MG63 (cell line): ENCODE measurements at regions not wholly inside any gene's neighbourhood (a gene's known extent, or its start where the extent isn't known, plus 50 kb on each side); places are given as distances from the start of the nearest gene placed in this dataset.
A peak's percentile ranks its signal among the peaks of the same experiment; 100 is the strongest.
"Not testable (repeated sequence)": the region's sequence is repeated elsewhere in the genome, so short reads cannot be mapped to it uniquely, and the experiment has no call there.

Experiments used
- DNase-seq: peaks from one replicate; pipeline ENCODE4 v3.0.0-alpha.2; 2020
- H3K27me3 ChIP-seq: fragments of 250-450 bp; sonication (Bioruptor Pico); 2 replicates; pipeline ENCODE4 v1.5.1; 2020; ENCODE audit warnings: mild to moderate bottlenecking, moderate library complexity
- H3K36me3 ChIP-seq: fragments of 250-450 bp; sonication (Bioruptor Pico); 2 replicates; pipeline ENCODE4 v1.5.1; 2020; ENCODE audit warnings: mild to moderate bottlenecking, moderate library complexity
- H3K4me3 ChIP-seq: fragments of 250-450 bp; sonication (Bioruptor Pico); 2 replicates; pipeline ENCODE4 v1.5.1; 2020; ENCODE audit warnings: mild to moderate bottlenecking, moderate library complexity
- H3K9me3 ChIP-seq: fragments of 250-450 bp; sonication (Bioruptor Pico); 2 replicates; pipeline ENCODE4 v1.5.1; 2020; ENCODE audit warnings: mild to moderate bottlenecking, moderate library complexity

GRCh38 chr5:125452991-125453390, 706.6 kb upstream of the ZNF608 start:
- Histone ChIP-seq H3K4me3 (no peak overlapping the region), H3K36me3 (no peaks in the 10 kb centered on the region), H3K27me3 (no peaks in the 10 kb centered on the region), H3K9me3 (no peaks in the 10 kb centered on the region)
- no peak for DNase-seq

- H3K36me3 ChIP-seq, result no peaks in the 10 kb centered on the region
- no peaks in the 10 kb centered on the region for H3K9me3 ChIP-seq
- no peak for DNase-seq
- H3K27me3 ChIP-seq, result no peaks in the 10 kb centered on the region
- no peak overlapping the region for H3K4me3 ChIP-seq
These were observed 708.6 kb upstream of the ZNF608 start for GRCh38 chr5:125455041-125455440.

- DNase-seq, H3K4me3 ChIP-seq, H3K9me3 ChIP-seq, H3K36me3 ChIP-seq, H3K27me3 ChIP-seq: not testable (repeated sequence)
These were observed 709.6 kb upstream of the ZNF608 start for GRCh38 chr5:125456005-125456404.

DNA sequence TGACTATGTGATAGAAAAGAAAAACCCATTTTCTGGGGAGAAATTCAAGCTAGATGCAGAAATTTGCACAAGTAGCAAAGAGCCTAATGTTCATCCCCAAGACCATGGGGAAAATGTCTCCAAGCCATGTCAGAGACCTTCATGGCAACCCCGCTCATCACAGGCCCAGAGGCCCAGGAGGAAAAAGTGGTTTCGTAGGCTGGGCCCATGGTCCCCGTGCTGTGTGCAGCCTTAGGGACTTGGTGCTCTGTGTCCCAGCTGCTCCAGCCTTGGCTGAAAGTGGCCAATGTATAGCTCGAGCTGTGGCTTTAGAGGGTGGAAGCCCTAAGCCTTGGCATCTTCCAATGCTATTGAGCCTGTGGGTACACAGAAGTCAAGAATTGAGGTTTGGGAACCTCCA, 711.2 kb upstream of the ZNF608 start:
- Histone ChIP-seq H3K4me3 (no peak overlapping the region), H3K36me3 (no peaks in the 10 kb centered on the region)
- no peak for DNase-seq

DNA sequence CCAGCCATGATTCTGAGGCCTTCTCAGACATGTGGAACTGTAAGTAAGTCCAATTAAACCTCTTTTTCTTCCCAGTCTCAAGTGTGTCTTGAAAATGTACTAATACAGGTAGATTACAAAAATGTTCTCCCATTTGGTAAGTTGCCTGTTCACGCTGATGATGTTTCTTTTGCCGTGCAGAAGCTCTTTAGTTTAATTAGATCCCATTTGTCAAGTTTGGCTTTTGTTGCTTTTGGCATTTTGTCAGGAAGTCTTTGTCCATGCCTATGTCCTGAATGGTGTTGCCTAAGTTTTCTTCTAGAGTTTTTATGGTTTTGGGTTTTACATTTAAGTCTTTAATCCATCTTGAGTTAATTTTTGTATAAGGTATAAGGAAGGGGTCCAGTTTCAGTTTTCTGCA, 712.5 kb upstream of the ZNF608 start:
- not testable (repeated sequence) for H3K36me3 ChIP-seq

More for the DNA sequence above, 711.2 kb upstream of the ZNF608 start:
- no peaks in the 10 kb centered on the region for H3K9me3 ChIP-seq
- no peaks in the 10 kb centered on the region for H3K27me3 ChIP-seq

GRCh38 chr5:125461641-125462072, 715.2 kb upstream of the ZNF608 start:
- H3K36me3 ChIP-seq, result no peaks in the 10 kb centered on the region
- H3K4me3 ChIP-seq, result no peak overlapping the region
- no peaks in the 10 kb centered on the region for H3K27me3 ChIP-seq
- no peaks in the 10 kb centered on the region for H3K9me3 ChIP-seq
- DNase-seq, result no peak

More for the DNA sequence above, 712.5 kb upstream of the ZNF608 start:
- not testable (repeated sequence) for H3K27me3 ChIP-seq, H3K9me3 ChIP-seq, H3K4me3 ChIP-seq, DNase-seq

DNA sequence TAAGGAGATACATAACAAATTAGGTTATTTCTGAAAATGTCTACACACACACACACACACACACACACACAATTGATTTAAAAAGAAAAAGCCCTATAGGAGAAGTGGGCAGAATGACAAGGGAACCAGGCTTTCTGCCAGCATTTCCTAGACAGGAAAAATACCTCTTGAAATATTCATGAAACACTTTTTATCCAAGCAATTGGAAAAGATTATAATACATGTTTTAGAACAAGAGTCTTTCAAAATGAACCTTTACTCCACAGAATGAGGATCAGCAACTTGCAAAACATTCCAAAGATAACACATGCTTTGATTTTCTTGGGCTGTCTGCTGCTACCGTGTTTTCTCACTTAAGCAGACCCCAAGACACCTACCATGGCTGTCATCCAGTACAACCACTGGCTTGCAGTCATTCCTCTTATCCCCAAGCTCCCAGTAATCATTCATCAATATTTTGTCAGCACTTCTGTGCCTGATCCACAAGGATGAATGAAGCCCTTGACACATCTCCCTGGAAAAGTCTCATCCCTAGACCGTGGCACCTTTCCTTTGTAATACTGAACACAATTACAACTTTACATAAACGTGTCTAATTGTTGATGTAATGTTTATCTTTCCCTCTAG, 717.1 kb upstream of the ZNF608 start:
- no peaks in the 10 kb centered on the region for H3K36me3 ChIP-seq
- no peaks in the 10 kb centered on the region for H3K27me3 ChIP-seq
- H3K4me3 ChIP-seq, result no peak overlapping the region
- DNase-seq, result peak; percentile 5
- H3K9me3 ChIP-seq, result no peaks in the 10 kb centered on the region

DNA sequence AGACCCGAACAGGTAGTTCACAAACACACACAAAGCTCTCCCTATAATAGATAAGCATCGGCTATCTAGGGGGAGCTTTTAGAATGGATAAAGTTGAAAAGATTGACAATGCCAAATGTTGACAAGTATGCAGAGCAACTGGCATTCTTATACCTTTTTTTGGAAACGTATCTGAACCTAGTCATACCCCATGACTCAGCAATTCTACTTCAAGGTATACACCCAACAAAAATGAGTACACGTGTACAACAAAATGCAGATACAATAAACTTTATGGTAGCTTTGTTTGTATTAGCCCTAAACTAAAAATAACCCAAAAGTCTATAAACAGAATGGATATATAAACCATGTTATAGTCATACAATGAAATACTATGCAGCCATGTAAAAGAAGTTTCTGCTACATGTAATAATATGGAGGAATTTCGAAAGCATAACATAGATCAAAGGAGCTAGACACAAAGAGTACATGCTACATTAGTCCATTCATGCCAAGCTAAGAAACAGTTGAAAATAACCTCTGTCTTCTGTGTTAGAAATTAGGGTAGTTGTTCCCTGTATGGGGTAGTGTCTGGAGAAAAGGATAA, 718.5 kb upstream of the ZNF608 start:
- Histone ChIP-seq H3K36me3 (no peaks in the 10 kb centered on the region), H3K27me3 (no peaks in the 10 kb centered on the region), H3K9me3 (no peaks in the 10 kb centered on the region), H3K4me3 (no peak overlapping the region)
- no peak for DNase-seq

- H3K27me3 ChIP-seq, result no peaks in the 10 kb centered on the region
- H3K4me3 ChIP-seq, result no peak overlapping the region
- no peaks in the 10 kb centered on the region for H3K36me3 ChIP-seq
- DNase-seq, result no peak
- H3K9me3 ChIP-seq, result no peaks in the 10 kb centered on the region
These were observed 719.3 kb upstream of the ZNF608 start for GRCh38 chr5:125465703-125466102.

DNA sequence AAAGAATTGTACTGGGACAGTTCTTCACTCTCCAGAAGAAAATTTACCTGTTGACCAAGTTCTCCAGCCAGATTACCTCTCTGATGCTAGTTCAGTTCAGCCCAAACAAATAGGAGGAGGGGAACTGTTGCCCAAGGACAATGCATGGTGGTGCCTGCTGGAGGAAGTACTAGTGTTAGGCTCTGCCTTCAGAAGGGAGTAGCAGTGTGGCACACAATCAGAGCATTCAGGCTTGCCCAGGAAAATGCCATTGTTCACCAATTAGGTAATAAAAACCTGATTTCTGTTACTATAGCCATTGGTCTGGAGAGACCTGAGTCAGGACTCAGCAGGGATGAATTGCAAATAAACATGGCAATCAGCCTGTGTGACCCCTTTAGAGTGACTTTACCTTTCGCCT, 720.8 kb upstream of the ZNF608 start:
- H3K9me3 ChIP-seq, result no peaks in the 10 kb centered on the region
- no peak for DNase-seq
- no peaks in the 10 kb centered on the region for H3K27me3 ChIP-seq
- H3K36me3 ChIP-seq, result no peaks in the 10 kb centered on the region
- no peak overlapping the region for H3K4me3 ChIP-seq

- H3K4me3 ChIP-seq, result no peak overlapping the region
- no peaks in the 10 kb centered on the region for H3K27me3 ChIP-seq
- no peaks in the 10 kb centered on the region for H3K9me3 ChIP-seq
- no peaks in the 10 kb centered on the region for H3K36me3 ChIP-seq
- no peak for DNase-seq
These were observed 724.0 kb upstream of the ZNF608 start for GRCh38 chr5:125470280-125470902.

DNA sequence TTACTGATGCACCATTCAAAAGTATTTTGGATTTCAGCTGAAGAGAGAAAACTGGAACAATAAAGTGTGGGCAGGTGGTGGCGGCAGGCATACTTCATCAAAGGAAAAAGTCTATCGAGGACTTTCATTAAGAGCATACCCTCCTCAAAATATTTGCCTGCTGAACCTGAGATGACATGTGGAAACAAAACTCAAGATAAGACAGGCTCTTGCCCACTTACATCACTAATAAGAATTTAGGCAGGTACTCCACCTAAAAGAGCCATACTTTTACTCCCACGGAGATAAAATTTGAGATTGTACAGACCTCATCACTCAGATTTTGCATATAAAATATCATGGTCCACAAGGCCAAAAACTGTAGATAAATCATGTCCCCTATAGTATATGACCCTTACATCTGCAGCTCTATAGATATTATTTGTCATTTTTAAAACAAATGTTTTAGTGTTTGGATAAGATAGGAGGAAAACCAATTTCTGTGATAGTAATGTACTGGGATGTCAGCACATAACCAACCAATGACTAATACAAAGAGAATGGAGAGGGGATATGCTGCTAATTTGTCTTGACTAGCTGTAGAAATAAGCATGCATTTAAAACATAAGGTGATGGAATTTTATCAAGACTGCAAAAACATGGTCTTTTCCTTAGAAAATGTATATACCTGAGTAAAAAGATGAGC, 730.6 kb upstream of the ZNF608 start:
- H3K27me3 ChIP-seq, result no peaks in the 10 kb centered on the region
- DNase-seq, result no peak
- H3K9me3 ChIP-seq, result no peaks in the 10 kb centered on the region; the same call in 1 of the 2 replicates
- H3K36me3 ChIP-seq, result no peaks in the 10 kb centered on the region
- no peak overlapping the region for H3K4me3 ChIP-seq

DNA sequence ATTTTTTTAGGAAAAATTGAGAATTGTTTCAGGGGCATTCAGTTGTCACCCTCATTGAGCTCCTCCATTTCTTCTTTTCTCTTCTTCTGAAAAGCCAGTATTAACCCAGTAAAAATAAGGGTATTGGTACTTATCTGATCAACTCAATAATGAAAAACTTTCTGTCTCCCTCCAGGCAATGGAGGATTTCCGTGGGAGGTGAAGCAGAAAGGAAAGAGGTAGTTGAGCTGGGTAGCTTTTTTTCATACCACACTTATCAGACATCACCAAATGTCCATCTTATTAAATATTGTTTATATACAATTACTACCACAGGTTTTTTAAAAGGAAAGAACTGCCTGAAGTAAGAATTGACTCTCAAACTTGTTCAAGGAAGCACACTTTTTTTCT, 731.1 kb upstream of the ZNF608 start:
- Histone ChIP-seq H3K27me3 (no peaks in the 10 kb centered on the region), H3K4me3 (no peak overlapping the region), H3K36me3 (no peaks in the 10 kb centered on the region), H3K9me3 (no peaks in the 10 kb centered on the region; the same call in 1 of the 2 replicates)
- DNase-seq, result no peak

- Histone ChIP-seq H3K9me3 (no peaks in the 10 kb centered on the region; the same call in 1 of the 2 replicates), H3K36me3 (no peaks in the 10 kb centered on the region), H3K4me3 (no peak overlapping the region), H3K27me3 (no peaks in the 10 kb centered on the region)
- no peak for DNase-seq
These were observed 732.2 kb upstream of the ZNF608 start for GRCh38 chr5:125478599-125478998.

GRCh38 chr5:125480911-125481310, 734.5 kb upstream of the ZNF608 start:
- no peak overlapping the region for H3K4me3 ChIP-seq
- H3K36me3 ChIP-seq, result no peaks in the 10 kb centered on the region
- no peaks in the 10 kb centered on the region; the same call in 1 of the 2 replicates for H3K9me3 ChIP-seq
- no peak for DNase-seq
- no peaks in the 10 kb centered on the region for H3K27me3 ChIP-seq

DNA sequence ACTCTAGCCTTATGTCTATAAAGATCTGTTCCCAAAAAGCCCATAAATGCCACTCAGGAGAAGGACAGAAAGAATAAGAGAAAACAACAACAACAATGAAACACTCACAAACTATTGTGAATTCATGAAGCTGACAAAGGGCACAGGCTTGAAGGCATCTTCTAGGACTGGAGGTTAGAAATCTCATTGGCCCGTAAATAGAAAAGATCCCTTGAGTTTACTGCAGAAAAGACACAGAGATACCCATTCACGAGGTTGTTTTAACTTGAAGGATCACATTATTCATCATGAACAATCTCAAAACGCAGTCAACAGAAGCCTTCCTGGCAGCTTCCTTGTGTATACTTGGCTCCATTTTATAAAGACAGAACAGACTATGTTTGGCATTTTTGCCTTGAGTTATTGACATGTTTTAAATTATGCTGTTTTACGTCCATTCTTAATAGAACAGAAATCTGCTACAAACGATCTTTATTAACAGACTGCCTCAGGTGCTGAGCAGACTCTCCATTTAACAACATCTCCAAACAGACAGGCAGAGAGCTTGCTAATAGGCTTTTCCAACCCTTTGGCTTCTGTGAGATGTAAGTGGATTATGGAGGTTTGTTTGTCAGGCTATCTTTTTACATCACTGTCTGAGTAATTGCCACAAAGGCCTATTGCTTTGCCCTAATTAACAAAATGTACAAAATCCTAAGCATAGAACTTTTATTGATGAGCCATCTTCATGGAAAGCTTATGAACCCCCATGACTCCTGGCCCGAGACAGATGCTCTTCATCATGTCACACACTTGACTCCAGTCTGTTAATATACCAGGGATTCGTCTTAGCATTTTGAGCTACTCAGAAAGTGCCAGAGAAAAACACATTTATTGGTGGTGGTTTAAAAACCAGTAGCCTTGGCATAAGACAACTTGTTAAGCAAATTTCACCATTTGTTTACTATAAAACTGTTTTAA, 735.3 kb upstream of the ZNF608 start:
- Histone ChIP-seq H3K9me3 (no peaks in the 10 kb centered on the region), H3K36me3 (no peaks in the 10 kb centered on the region), H3K4me3 (no peak overlapping the region), H3K27me3 (no peaks in the 10 kb centered on the region)
- no peak for DNase-seq
